ENCODE measurements at regions not wholly inside any gene's neighbourhood (a gene's known extent, or its start where the extent isn't known, plus 50 kb on each side); places are given as distances from the start of the nearest gene placed in this dataset.
A peak's percentile ranks its signal among the peaks of the same experiment; 100 is the strongest.

DNA sequence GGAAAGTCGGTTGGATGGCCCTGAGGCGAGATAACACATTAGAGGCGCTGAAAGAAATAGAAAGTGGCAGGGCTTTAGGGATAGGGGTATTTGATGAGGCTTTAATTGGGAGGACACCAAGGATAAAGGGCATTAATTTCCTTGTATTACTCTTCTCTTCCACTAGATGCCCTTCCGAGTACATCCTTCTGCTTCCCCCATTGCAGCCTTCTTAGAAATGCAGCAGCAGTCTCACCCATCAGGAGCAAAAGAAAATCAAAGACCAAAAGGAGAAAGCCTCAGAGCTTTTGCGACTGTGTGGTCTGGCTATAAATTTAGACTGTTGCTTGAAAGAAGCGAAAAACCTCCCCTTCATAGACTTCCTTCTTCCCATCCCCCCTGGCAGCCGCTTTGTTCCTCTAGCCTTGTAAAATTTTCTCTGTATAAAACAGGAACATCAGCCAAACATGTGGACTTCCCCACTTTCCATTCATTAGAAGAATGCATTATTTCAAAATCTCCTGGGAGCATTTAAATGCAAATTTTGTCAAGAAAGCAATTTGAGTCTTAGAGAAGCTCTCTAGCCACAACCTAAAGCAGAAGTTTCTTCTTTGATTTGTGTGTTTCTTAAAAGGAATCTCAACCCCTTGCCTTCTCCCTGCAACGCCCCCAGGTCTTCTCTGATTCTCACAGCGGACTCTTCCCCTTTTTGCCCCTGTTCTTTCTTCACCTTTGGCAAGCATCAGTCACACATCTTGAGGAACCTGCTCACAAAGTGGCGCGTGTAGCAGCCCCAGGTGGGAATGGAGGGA is 76.6 kb downstream of the NDUFS5 start (continued):
- TF ChIP-seq, protein P1, sequence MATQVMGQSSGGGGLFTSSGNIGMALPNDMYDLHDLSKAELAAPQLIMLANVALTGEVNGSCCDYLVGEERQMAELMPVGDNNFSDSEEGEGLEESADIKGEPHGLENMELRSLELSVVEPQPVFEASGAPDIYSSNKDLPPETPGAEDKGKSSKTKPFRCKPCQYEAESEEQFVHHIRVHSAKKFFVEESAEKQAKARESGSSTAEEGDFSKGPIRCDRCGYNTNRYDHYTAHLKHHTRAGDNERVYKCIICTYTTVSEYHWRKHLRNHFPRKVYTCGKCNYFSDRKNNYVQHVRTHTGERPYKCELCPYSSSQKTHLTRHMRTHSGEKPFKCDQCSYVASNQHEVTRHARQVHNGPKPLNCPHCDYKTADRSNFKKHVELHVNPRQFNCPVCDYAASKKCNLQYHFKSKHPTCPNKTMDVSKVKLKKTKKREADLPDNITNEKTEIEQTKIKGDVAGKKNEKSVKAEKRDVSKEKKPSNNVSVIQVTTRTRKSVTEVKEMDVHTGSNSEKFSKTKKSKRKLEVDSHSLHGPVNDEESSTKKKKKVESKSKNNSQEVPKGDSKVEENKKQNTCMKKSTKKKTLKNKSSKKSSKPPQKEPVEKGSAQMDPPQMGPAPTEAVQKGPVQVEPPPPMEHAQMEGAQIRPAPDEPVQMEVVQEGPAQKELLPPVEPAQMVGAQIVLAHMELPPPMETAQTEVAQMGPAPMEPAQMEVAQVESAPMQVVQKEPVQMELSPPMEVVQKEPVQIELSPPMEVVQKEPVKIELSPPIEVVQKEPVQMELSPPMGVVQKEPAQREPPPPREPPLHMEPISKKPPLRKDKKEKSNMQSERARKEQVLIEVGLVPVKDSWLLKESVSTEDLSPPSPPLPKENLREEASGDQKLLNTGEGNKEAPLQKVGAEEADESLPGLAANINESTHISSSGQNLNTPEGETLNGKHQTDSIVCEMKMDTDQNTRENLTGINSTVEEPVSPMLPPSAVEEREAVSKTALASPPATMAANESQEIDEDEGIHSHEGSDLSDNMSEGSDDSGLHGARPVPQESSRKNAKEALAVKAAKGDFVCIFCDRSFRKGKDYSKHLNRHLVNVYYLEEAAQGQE (tag by site-specific recombination; IDR thresholded peaks at IDR 0.05), result no peak
- TF ChIP-seq, protein P2, sequence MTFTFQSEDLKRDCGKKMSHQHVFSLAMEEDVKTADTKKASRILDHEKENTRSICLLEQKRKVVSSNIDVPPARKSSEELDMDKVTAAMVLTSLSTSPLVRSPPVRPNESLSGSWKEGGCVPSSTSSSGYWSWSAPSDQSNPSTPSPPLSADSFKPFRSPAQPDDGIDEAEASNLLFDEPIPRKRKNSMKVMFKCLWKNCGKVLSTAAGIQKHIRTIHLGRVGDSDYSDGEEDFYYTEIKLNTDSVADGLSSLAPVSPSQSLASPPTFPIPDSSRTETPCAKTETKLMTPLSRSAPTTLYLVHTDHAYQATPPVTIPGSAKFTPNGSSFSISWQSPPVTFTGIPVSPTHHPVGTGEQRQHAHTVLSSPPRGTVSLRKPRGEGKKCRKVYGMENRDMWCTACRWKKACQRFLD (tag by site-specific recombination; IDR thresholded peaks at IDR 0.05), result no peak
- no peak for TF ChIP-seq ZNF701 (tag by site-specific recombination; IDR thresholded peaks at IDR 0.05)
- no peak; the same call in 1 of the 2 replicates for TF ChIP-seq WT1 (tag by site-specific recombination; IDR thresholded peaks at IDR 0.05)
- TF ChIP-seq, protein P3, sequence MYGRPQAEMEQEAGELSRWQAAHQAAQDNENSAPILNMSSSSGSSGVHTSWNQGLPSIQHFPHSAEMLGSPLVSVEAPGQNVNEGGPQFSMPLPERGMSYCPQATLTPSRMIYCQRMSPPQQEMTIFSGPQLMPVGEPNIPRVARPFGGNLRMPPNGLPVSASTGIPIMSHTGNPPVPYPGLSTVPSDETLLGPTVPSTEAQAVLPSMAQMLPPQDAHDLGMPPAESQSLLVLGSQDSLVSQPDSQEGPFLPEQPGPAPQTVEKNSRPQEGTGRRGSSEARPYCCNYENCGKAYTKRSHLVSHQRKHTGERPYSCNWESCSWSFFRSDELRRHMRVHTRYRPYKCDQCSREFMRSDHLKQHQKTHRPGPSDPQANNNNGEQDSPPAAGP (tag by site-specific recombination; IDR thresholded peaks at IDR 0.05), result no peak
- TF ChIP-seq, protein P4, sequence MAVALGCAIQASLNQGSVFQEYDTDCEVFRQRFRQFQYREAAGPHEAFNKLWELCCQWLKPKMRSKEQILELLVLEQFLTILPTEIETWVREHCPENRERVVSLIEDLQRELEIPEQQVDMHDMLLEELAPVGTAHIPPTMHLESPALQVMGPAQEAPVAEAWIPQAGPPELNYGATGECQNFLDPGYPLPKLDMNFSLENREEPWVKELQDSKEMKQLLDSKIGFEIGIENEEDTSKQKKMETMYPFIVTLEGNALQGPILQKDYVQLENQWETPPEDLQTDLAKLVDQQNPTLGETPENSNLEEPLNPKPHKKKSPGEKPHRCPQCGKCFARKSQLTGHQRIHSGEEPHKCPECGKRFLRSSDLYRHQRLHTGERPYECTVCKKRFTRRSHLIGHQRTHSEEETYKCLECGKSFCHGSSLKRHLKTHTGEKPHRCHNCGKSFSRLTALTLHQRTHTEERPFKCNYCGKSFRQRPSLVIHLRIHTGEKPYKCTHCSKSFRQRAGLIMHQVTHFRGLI (tag by site-specific recombination; IDR thresholded peaks at IDR 0.05), result no peak; the same call in 1 of the 2 replicates
- TF ChIP-seq ZNF394 (tag by site-specific recombination; IDR thresholded peaks at IDR 0.05; ENCODE audit: borderline replicate concordance), result peak; percentile 30; the same call in 1 of the 2 replicates
- TF ChIP-seq MEIS1 (CRISPR knock-in tag; IDR thresholded peaks at IDR 0.05; ENCODE audit: borderline replicate concordance), result no peak
- TF ChIP-seq KLF16 (tag by site-specific recombination; IDR thresholded peaks at IDR 0.05), result no peak
- TF ChIP-seq SCRT1 (tag by site-specific recombination; IDR thresholded peaks at IDR 0.05; ENCODE audit: borderline replicate concordance), result no peak; the same call in 1 of the 2 replicates
- no peak for TF ChIP-seq ZFHX2 (tag by site-specific recombination; conservative IDR thresholded peaks at IDR 0.05)
- TF ChIP-seq, protein P5, sequence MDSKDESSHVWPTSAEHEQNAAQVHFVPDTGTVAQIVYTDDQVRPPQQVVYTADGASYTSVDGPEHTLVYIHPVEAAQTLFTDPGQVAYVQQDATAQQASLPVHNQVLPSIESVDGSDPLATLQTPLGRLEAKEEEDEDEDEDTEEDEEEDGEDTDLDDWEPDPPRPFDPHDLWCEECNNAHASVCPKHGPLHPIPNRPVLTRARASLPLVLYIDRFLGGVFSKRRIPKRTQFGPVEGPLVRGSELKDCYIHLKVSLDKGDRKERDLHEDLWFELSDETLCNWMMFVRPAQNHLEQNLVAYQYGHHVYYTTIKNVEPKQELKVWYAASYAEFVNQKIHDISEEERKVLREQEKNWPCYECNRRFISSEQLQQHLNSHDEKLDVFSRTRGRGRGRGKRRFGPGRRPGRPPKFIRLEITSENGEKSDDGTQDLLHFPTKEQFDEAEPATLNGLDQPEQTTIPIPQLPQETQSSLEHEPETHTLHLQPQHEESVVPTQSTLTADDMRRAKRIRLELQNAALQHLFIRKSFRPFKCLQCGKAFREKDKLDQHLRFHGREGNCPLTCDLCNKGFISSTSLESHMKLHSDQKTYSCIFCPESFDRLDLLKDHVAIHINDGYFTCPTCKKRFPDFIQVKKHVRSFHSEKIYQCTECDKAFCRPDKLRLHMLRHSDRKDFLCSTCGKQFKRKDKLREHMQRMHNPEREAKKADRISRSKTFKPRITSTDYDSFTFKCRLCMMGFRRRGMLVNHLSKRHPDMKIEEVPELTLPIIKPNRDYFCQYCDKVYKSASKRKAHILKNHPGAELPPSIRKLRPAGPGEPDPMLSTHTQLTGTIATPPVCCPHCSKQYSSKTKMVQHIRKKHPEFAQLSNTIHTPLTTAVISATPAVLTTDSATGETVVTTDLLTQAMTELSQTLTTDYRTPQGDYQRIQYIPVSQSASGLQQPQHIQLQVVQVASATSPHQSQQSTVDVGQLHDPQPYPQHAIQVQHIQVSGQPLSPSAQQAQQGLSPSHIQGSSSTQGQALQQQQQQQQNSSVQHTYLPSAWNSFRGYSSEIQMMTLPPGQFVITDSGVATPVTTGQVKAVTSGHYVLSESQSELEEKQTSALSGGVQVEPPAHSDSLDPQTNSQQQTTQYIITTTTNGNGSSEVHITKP (tag by site-specific recombination; IDR thresholded peaks at IDR 0.05), result peak; percentile 36; the same call in 1 of the 2 replicates
- TF ChIP-seq TCF7L2 (IDR thresholded peaks at IDR 0.05; ENCODE audit: borderline replicate concordance, low read depth, low read length), result no peak
- TF ChIP-seq, protein P6, sequence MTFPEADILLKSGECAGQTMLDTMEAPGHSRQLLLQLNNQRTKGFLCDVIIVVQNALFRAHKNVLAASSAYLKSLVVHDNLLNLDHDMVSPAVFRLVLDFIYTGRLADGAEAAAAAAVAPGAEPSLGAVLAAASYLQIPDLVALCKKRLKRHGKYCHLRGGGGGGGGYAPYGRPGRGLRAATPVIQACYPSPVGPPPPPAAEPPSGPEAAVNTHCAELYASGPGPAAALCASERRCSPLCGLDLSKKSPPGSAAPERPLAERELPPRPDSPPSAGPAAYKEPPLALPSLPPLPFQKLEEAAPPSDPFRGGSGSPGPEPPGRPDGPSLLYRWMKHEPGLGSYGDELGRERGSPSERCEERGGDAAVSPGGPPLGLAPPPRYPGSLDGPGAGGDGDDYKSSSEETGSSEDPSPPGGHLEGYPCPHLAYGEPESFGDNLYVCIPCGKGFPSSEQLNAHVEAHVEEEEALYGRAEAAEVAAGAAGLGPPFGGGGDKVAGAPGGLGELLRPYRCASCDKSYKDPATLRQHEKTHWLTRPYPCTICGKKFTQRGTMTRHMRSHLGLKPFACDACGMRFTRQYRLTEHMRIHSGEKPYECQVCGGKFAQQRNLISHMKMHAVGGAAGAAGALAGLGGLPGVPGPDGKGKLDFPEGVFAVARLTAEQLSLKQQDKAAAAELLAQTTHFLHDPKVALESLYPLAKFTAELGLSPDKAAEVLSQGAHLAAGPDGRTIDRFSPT (tag by site-specific recombination; IDR thresholded peaks at IDR 0.05), result no peak
- no peak for TF ChIP-seq ZSCAN16 (tag by site-specific recombination; IDR thresholded peaks at IDR 0.05)
- TF ChIP-seq, protein P7, sequence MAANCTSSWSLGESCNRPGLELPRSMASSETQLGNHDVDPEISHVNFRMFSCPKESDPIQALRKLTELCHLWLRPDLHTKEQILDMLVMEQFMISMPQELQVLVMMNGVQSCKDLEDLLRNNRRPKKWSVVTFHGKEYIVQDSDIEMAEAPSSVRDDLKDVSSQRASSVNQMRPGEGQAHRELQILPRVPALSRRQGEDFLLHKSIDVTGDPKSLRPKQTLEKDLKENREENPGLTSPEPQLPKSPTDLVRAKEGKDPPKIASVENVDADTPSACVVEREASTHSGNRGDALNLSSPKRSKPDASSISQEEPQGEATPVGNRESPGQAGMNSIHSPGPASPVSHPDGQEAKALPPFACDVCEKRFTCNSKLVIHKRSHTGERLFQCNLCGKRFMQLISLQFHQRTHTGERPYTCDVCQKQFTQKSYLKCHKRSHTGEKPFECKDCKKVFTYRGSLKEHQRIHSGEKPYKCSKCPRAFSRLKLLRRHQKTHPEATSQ (tag by site-specific recombination; IDR thresholded peaks at IDR 0.05), result no peak
- TF ChIP-seq, protein P8, sequence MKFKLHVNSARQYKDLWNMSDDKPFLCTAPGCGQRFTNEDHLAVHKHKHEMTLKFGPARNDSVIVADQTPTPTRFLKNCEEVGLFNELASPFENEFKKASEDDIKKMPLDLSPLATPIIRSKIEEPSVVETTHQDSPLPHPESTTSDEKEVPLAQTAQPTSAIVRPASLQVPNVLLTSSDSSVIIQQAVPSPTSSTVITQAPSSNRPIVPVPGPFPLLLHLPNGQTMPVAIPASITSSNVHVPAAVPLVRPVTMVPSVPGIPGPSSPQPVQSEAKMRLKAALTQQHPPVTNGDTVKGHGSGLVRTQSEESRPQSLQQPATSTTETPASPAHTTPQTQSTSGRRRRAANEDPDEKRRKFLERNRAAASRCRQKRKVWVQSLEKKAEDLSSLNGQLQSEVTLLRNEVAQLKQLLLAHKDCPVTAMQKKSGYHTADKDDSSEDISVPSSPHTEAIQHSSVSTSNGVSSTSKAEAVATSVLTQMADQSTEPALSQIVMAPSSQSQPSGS (tag by site-specific recombination; IDR thresholded peaks at IDR 0.05; ENCODE audit: low read depth), result no peak
- TF ChIP-seq ZFP69B (tag by site-specific recombination; IDR thresholded peaks at IDR 0.05), result no peak
- no peak for TF ChIP-seq ZSCAN23 (tag by site-specific recombination; IDR thresholded peaks at IDR 0.05)
